ENCODE measurements at regions not wholly inside any gene's neighbourhood (a gene's known extent, or its start where the extent isn't known, plus 50 kb on each side); places are given as distances from the start of the nearest gene placed in this dataset.
A peak's percentile ranks its signal among the peaks of the same experiment; 100 is the strongest.

DNA sequence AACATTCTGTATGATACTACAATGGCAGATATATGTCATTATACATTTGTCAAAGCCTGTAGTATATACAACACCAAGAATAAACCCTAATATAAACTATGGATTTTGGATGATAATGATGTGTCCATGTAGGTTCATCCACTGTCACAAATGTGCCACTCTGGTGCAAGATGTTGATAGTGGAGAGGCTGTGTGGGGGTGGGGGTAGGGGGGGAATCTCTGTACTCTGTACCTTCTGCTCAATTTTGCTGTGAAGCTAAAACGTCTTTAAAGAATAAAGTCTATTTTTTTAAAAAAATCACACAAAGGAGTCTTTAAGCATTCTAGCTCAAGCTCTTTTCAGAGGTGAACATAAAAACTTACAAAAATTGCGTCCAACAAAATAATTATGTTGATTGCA lies 88.2 kb upstream of the ABI3BP start:
- DNase-seq: no peak

DNA sequence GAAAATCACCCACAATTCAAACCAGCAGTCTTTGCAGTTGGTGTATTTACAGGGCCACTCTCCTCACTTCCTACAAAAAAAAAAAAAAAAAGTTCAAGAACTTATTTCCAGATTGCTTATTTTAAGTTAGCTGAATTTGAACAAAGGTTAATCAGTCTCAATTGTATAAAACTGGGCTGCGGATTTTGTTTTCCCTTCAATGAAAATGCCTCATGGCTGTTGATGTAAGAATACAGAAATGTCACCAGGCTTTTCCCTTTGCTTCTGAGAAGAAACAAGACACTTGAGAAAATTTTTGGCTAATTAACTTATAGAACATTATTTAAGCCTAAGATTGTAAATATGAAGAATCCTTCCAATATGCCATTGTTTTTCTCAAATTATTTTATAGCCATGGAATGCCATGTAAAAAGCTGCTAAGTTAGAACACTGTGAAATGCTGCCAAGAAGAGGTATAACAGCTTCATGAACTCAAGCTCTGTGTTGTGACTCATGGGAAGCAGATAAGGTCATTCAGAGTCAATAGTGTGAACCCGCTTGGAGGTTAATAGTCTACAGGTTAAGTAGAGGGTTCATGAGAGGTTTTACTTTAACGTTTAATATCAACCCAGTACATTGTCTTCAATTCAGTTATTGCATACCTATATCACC lies 84.3 kb upstream of the ABI3BP start:
- no peak for DNase-seq

DNA sequence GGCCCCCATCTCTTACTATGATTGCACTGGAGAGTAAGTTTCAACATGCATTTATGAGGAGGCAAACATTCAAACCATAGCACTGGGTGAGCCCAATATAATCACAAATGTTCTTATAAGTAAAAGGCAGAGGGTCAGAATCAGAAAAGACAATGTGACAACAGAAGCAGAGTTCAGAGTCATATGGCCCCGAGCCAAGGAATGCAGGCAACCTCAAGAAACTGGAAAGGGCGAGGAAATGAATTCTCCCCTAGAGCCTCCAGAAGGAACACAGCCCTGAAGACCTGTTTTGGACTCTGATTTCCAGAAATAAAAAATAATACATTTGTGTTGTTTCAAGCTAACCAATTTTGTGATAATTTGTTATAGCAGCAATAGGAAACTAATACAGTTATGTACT lies 81.3 kb upstream of the ABI3BP start:
- no peak for DNase-seq

DNA sequence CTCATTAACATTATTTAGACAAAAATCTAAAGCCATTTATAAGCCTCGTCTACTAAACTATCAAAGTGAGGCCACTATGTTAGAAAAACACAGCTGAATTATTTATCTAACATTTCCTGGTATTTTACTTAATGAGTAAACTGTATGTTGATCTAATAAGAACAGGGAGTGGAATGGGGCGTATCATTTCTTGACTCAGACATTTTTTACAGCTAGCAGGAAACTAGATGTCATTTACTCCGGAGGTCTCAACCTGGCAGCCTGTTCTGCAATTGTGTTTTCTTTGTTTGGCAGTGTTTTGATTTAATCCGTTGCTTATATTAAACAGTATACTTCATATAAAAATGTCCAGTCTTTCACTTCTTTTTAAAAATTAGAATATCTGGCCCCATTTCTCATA lies 79.1 kb upstream of the ABI3BP start:
- DNase-seq: no peak

DNA sequence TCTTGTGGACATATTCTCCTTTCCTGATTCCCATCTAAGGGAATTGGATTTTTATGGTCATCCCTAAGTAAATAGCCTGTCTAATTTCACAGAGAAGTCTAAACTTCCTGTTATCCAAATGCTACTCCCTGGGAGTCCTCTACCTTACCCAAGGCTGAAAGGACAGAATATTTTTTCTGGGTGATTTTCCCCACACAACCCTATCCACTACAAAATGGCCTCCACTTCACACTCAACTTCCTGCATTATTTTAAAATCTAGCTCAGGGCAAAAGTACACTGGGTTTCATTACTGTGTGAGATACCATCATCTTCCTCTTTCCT lies 77.5 kb upstream of the ABI3BP start:
- DNase-seq: no peak

DNA sequence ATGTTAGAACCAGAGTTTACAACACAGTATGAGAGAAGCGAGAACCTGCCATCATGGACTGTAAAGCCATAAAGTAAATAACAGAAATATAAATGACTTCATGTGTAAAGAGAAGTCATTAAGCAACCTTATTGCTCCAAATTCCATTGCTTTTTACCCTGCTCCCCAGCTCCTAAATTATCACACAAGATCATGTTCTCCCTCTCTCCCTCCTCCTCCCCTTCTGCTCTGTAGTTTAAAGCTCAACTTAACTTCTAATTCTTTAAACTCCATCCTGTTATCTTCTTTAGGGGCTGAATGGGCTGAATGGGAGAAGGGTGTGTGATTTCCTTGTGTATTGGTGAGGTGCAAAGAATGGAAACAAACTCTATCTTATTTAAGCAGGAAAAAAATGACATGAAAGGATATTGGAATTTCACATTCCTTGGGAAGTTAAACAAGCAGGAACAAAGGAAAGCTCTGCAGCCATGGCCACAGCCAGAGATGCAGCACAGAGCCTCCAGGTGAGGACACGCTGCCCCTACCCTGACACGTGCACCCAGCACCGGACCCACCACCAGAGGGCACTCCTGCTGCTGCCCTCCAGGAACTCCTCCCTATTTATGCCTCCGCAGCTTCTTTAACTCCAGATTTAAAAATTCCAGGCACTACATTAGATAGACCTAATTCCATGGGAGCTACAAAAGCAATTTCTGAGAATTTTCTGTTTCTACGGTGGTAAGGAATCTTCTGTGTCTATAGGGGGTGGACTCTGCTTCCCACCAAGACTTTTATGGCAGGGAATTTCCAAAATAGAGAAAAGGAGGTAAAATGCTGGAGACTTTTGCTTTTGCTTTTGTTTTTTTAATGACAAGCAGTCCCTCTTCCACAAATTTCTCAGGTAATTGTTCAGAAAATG lies 76.9 kb upstream of the ABI3BP start:
- DNase-seq: peak; percentile 48

DNA sequence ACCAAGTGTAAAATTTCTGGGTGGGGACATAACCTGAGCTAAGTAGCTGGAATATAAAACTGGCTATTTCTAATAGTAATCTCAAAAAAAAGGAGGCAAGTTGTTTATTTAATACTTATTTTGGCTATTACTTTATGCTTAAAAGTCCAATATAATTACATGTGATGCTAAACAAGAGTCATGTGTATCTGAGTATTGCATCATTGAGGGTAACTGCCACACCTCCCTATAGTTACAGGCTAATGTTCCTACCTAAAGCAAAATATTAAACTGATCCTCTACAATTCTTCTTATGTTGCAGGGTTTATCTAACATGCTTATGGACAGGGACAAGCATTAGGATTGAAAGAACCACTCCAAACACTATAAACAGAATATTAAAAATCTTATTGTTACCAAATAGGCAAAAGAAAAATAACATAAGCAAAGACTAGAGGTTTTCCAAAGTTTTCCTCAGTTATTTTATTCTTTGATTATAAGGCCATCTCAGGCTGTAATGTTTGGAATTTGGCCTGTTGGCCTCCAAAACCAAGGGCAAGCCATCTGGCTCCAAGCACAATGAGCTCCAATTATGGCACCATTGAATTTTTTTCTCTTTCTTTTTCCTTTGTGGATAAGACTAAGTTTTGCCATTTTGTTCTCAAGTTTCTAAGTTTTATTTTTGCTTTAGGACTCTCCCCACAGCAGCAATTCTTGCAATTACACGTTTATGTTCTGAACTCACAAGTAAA lies 75.8 kb upstream of the ABI3BP start:
- no peak for DNase-seq

DNA sequence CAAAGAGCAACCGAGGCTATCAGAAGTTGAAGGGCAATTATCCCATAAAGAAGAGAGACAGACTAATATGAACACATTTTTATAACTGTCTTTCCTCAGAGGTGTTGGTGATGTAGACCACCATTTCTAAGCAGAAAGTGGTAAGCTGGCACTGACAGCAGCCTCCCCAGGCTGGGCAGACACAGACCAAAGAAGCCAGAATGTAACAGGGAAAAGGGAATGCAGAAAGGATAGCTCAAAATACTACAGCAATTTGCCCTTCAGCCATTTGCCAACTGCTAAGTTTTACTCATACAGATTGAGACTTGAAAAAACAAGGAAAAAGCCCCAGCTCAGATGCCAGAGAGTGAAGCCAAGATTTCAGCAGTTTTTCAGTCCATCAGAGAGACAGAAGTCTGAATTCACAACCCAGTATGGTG lies 73.5 kb upstream of the ABI3BP start:
- no peak for DNase-seq

DNA sequence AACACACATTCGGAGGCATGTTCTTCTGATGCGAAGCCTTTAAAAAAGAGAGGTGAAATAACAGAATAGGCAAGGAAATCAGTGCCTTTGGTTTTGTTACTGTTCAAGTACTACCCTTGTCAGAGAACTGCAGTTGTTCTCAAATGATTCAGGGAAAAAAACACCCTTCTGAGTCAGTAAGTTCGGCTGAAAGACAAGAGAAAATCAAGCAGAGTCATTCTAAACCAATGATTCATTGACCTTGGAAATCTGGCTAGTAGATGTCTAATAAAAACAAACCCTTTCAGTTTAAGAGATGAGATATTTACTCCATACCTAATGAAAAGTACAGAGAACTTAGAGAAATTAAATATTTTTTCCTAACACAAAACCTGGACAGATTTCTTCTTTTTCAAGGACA lies 72.7 kb upstream of the ABI3BP start:
- DNase-seq: peak; percentile 2

DNA sequence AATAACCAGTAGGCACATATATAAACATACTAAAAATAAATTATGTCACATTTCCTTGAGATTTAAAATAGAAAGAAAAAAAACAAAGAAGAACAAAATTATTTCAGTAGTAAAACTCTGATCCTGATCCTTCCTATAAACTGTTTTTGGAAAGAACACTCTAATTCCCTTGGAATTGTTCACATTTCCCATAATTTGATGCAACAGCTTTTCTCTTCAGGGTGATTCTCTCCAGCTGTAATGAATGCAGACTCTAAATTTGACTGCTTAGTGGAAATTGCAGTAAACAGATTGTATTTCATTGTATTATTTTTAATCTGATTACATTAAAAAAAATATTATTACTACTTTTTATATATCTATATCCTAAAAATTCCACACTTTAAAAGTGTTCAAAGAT lies 70.2 kb upstream of the ABI3BP start:
- DNase-seq: no peak

DNA sequence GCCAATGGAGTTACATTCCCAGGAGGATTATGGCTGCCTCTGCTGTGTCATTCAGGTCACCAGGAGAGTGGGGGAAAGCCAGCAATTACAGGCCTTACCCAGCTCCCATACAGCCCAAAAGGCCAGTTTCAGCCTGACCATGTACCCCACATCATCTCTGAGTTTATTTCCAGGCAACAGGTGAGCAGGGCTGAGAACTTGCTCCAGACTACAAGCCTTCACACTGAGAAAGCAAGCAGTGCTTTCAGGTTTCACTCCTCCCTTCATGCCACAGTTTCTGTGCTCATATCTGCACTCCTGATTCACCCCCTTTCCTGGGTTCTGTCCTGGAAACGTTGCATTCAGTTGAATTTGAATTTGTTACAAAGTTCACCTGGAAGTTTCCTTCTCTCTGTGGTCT lies 68.1 kb upstream of the ABI3BP start:
- no peak for DNase-seq

DNA sequence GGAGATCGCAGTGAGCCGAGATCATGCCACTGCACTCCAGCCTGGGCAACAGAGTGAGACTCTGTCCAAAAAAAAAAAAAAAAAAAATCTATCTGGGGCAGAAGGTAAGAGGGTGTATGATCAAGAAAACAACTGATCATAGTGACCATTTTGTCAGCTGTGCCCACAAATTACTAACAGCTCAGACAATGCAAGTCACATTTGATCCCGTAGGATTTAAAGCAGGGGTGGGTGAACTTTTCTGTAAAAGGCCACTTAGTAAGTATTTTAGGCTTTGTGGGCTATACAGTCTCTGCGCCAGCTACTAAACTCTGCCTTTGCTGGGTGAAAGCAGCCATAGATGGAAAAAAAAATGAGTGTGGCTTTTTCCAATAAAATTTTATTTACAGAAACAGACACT lies 57.6 kb upstream of the ABI3BP start:
- no peak for DNase-seq

DNA sequence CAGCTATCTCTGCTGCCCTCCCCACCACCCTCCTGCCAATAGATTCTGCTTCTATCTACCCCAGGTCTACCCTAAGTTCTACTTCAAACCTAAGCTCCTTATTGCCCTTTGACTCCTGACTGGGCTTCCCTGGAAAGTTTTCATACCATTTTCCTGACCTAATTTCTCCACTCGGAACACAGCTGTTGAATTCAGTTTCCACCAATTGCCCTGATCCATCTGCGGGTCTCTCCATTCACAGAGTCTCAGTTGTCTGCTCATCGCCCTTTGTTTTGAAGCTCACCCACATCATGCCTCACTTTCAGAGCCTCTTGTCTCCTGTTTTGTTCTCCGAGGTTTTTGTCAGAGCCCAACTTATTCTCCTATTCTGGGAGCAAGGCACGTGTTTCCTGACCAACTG lies 56.8 kb upstream of the ABI3BP start:
- no peak for DNase-seq

DNA sequence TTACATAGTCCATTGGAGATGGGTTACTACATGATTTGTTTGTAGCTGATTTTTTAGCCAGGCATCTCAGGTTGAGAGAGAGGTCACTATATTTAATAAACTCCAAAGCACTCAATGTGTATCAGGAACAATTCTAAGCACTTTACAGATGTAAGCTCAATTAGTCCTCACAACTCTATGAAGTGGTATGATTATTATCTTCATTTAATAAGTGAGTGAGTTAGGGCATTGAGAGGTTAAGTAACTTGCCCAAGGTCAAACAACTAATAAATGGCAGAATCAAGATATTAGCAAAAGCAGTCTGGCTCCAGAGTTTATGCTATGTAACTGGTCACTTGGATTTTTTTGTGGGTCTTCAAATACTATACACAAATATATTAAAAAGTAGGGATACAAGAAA lies 56.3 kb upstream of the ABI3BP start:
- no peak for DNase-seq

DNA sequence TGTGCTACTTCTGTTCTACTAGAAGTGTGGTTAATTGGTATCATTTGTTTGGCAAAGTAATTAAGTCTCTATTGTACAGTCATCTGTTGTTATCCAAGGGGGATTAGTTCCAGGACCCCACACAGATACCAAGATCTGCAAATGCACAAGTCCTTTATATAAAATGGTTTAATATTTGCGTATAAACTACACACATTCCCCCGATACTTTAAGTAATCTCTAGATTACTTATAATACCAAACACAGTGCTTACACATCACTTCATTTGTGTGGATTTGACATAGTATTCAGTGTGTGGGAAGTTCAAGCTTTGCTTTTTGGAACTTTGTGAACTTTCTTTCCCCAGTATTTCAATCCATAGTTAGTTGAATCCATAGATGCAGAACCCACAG lies 50.5 kb upstream of the ABI3BP start:
- no peak for DNase-seq

DNA sequence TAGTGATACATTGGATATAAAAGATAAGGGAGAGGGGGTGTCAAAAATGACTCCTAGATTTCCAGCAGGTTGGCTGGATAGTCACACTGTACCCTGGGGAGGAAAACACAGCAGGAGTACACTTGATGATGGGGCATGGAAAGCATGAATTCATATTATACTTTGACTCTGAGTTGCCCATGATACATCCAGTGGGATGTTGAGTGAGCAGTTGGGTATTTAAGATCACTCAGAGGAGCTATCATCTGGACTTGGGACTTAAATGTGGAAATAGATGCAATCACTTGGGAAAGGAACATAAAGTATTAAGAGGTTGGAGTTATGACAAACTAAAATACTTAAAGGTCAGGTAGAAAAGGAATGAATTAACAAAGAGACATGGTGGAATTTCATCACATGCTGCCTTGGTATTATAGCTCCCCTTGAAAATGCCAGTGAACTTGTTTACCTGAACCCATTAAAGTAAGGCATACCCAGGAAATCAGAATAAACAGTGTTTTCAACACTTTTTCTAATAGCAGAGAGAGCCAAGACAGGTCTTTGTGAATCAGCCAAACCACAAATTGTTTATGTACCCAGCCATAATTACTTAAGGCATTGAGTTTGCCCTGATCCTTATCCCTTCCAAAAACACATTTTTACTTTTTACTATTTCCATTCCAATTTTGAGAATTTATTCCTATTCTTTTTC lies 49.9 kb upstream of the ABI3BP start:
- no peak for DNase-seq
